Effector memory CD4-positive, alpha-beta T cell (primary cell): ENCODE measurements at regions not wholly inside any gene's neighbourhood (a gene's known extent, or its start where the extent isn't known, plus 50 kb on each side); places are given as distances from the start of the nearest gene placed in this dataset.
"Not testable (repeated sequence)": the region's sequence is repeated elsewhere in the genome, so short reads cannot be mapped to it uniquely, and the experiment has no call there.

Source experiments
- DNase-seq, 3 donors: peaks; one replicate each; pipeline ENCODE4 v3.0.0-alpha.2; 2020
- H3K27ac ChIP-seq: 2 replicates; pipeline ENCODE4 v1.7.0; 2013; ENCODE audit warnings: mild to moderate bottlenecking, low read length, moderate library complexity; ENCODE audit not compliant: insufficient read depth, poor library complexity, severe bottlenecking
- H3K27me3 ChIP-seq: replicated peaks from 2 replicates; pipeline ENCODE4 v1.7.0; 2013; ENCODE audit warnings: mild to moderate bottlenecking, low read length; ENCODE audit not compliant: insufficient read depth, control insufficient read depth, poor library complexity, severe bottlenecking
- H3K36me3 ChIP-seq: 2 replicates; pipeline ENCODE4 v1.7.0; 2013; ENCODE audit warnings: mild to moderate bottlenecking, low read length, moderate library complexity; ENCODE audit not compliant: control insufficient read depth, insufficient read depth
- H3K4me1 ChIP-seq: 2 replicates; pipeline ENCODE4 v1.7.0; 2013; ENCODE audit warnings: low read length, mild to moderate bottlenecking; ENCODE audit not compliant: control insufficient read depth, insufficient read depth, poor library complexity, severe bottlenecking
- H3K4me3 ChIP-seq: 2 replicates; pipeline ENCODE4 v1.7.0; 2013; ENCODE audit warnings: low read length, low read depth, mild to moderate bottlenecking; ENCODE audit not compliant: insufficient read depth, poor library complexity, severe bottlenecking
- H3K9me3 ChIP-seq: 2 replicates; pipeline ENCODE4 v1.7.0; 2013; ENCODE audit warnings: mild to moderate bottlenecking, low read length, moderate library complexity; ENCODE audit not compliant: control insufficient read depth

- no peak overlapping the region for H3K4me3 ChIP-seq
- no peak for DNase-seq
- no peaks in the 10 kb centered on the region for H3K4me1 ChIP-seq
- H3K36me3 ChIP-seq, result no peaks in the 10 kb centered on the region
- no peak overlapping the region for H3K27ac ChIP-seq
- H3K27me3 ChIP-seq, result peaks cover 3% of the 10 kb centered on the region
- no peaks in the 10 kb centered on the region for H3K9me3 ChIP-seq
These were observed 127.2 kb downstream of the FAM161A start for GRCh38 chr2:61726456-61727209.

DNA sequence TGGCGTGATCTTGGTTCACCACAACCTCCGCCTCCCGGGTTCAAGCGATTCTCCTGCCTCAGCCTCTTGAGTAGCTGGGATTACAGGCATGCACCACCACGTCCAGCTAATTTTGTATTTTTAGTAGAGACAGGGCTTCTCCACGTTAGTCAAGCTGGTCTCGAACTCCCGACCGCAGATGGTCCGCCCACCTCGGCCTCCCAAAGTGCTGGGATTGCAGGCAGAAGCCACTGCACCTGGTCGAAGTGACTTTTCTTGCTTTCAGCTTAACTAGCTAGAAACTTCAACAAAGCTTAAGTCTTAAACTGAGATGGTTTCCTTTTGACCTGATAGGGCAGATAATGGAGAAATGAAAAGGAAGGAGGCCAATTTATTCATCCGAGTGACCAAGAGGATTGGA, 130.5 kb downstream of the FAM161A start:
- not testable (repeated sequence) for H3K4me1 ChIP-seq, H3K9me3 ChIP-seq, H3K27me3 ChIP-seq, H3K36me3 ChIP-seq, H3K4me3 ChIP-seq, H3K27ac ChIP-seq, DNase-seq

DNA sequence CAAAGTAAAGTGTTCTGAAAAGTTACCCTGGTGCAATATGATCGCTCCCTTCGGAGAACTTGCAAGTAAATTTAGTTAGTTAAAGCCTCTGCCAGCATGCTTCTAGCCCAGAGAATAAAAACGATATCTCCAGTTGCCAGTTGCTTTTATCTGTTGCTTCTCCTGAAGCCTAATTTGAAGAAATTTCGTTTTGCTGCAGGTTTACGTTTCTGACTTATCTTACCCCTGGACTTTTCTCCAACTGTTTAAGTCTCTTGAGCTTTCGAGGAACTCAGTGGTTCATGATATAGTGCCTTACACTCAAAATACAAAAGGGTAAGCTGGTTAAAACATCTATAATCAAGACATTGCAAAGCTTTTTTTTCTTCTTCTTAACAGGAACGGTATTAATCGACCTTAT, 131.1 kb downstream of the FAM161A start:
- DNase-seq, result no peak
- no peaks in the 10 kb centered on the region for H3K36me3 ChIP-seq
- H3K4me3 ChIP-seq, result no peak overlapping the region
- H3K9me3 ChIP-seq, result no peaks in the 10 kb centered on the region
- no peaks in the 10 kb centered on the region for H3K4me1 ChIP-seq
- H3K27ac ChIP-seq, result no peak overlapping the region
- no peaks in the 10 kb centered on the region for H3K27me3 ChIP-seq

GRCh38 chr2:61722318-61722717, 131.5 kb downstream of the FAM161A start:
- no peak for DNase-seq
- H3K9me3 ChIP-seq, result no peaks in the 10 kb centered on the region
- H3K4me3 ChIP-seq, result no peak overlapping the region
- H3K27me3 ChIP-seq, result no peaks in the 10 kb centered on the region
- H3K36me3 ChIP-seq, result no peaks in the 10 kb centered on the region
- H3K27ac ChIP-seq, result no peak overlapping the region
- H3K4me1 ChIP-seq, result no peaks in the 10 kb centered on the region

DNA sequence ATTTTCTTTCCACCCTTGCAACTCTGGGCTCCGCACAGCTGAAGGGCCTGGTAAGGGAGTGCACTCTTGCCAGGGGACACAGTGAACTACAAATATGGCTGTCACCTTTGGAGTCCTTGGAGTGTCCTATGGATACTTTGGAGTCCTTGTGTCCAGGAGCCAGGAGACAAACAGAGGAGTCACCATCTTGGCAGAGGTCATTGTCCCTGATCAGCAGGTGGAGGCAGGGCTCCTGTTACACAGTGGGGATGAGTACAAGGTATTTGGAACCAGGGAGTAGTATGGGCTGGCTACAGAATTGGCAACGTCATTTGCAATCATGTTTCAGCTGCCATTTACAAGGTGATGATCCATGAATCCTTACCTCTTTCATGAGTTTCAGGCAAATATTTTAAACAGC, 132.5 kb downstream of the FAM161A start:
- H3K27ac ChIP-seq, result no peak overlapping the region
- DNase-seq, result no peak
- H3K27me3 ChIP-seq, result no peaks in the 10 kb centered on the region
- H3K4me3 ChIP-seq, result no peak overlapping the region
- no peaks in the 10 kb centered on the region for H3K36me3 ChIP-seq
- no peaks in the 10 kb centered on the region for H3K9me3 ChIP-seq
- H3K4me1 ChIP-seq, result no peaks in the 10 kb centered on the region

DNA sequence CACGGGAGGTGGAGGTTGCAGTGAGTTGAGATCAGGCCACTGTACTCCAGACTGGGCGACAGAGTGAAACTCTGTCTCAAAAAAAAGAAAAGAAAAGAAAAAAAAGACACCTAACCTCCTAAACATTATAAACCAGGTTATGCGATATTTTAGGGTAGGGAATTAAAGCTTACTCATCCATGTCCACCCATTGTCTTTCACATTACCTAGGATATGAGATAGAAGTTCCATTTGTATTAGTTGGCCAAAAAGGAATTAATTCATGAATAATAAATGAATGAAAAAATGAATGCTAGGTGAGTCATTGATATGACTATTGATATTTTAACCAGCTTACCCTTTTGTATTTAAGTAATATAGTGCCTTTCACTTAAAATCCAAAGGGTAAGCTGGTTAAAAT, 132.9 kb downstream of the FAM161A start:
- Histone ChIP-seq H3K27me3 (no peaks in the 10 kb centered on the region), H3K36me3 (no peaks in the 10 kb centered on the region), H3K4me1 (no peaks in the 10 kb centered on the region), H3K27ac (no peak overlapping the region), H3K4me3 (no peak overlapping the region), H3K9me3 (no peaks in the 10 kb centered on the region)
- DNase-seq, result no peak

DNA sequence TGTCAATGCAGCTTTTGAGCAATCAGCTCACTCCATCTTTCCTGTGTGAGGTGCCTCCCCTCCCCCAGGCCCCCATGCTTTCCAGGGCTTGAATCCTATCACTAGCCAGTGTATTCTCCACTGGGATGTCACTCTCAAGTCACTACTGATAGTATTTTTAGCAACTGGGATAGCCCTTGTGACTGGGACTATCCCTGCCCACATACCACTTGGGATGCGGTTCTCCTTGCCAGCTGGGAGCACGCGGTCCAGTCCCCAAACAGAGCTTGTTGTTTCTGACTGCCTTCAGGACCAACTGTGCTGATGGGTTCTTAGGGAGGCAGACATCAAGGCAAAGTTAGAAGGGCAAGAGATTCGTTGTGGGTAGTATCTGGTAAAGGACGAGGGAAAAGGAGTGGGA, 134.9 kb downstream of the FAM161A start:
- Histone ChIP-seq H3K27me3 (no peaks in the 10 kb centered on the region), H3K27ac (no peak overlapping the region), H3K4me1 (no peaks in the 10 kb centered on the region), H3K9me3 (no peaks in the 10 kb centered on the region), H3K36me3 (no peaks in the 10 kb centered on the region), H3K4me3 (no peak overlapping the region)
- DNase-seq, result no peak

DNA sequence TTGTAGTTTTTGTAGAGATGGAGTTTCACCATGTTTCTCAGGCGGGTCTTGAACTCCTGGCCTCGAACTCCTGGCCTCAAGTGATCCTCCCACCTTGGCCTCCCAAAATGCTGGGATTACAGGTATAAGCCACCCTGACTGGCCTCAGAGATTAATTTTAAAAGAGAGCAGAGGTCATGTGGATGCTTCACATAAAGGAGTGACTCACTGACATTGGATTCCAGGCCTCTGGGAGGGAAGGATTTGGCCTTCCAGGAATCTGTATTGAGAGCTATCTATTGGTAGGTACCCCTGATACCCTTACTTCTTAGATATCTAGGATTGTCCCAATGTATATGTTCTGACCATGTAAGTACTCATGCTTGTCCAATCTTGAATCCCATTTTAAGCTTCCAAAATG, 138.4 kb downstream of the FAM161A start:
- no peak overlapping the region for H3K27ac ChIP-seq
- DNase-seq, result no peak

DNA sequence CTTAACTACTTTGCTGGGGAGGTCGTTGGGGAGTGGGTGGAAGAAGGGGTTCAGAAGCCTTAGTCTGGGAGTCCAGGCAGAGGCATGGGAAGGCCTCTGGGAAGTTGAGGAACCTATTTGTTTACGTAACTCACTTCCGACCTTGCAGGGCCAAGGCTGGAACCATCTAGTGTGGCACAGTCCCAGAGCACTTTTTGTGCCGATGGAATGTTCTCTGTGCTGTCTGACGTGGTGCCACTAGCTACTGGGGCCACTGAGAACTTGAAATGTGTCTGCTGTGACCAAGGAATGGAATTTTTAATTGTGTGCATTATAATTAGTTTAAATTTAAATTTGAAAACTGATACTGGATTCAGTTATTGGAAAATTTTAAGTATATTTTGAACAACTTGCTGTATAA, 139.7 kb downstream of the FAM161A start:
- no peaks in the 10 kb centered on the region for H3K27me3 ChIP-seq
- no peaks in the 10 kb centered on the region for H3K36me3 ChIP-seq
- no peak for DNase-seq
- H3K4me1 ChIP-seq, result no peaks in the 10 kb centered on the region
- H3K9me3 ChIP-seq, result no peaks in the 10 kb centered on the region
- no peak overlapping the region for H3K4me3 ChIP-seq
- H3K27ac ChIP-seq, result no peak overlapping the region

More for the DNA sequence above, 138.4 kb downstream of the FAM161A start:
- no peaks in the 10 kb centered on the region for H3K36me3 ChIP-seq
- no peaks in the 10 kb centered on the region for H3K27me3 ChIP-seq
- H3K9me3 ChIP-seq, result no peaks in the 10 kb centered on the region
- no peaks in the 10 kb centered on the region for H3K4me1 ChIP-seq
- H3K4me3 ChIP-seq, result no peak overlapping the region

DNA sequence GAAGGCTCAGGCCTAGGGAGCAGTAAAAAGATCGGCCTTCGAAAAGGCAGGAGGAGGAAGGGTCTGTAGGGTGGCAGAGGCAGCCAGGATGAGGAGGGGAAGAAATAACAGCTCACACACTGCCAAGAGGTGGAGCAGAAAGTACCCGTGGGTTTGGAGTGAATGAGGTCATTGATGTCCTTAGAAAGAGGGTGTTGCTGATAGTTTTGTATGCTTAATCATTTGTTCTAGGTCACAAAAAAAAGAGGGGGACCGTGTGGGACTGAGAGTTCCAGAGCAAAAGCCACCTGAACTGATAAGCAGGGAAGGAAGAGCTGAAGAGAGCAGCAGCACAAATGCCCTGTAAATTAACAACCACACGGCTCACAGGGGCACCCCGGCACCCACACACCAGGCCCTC, 140.4 kb downstream of the FAM161A start:
- Histone ChIP-seq H3K9me3 (no peaks in the 10 kb centered on the region), H3K4me1 (no peaks in the 10 kb centered on the region), H3K27ac (no peak overlapping the region), H3K27me3 (no peaks in the 10 kb centered on the region), H3K4me3 (no peak overlapping the region), H3K36me3 (no peaks in the 10 kb centered on the region)
- no peak for DNase-seq
